NCI-H748 treated with DMSO at 0.1 percent for 48 hours (cell line): ENCODE measurements at regions not wholly inside any gene's neighbourhood (a gene's known extent, or its start where the extent isn't known, plus 50 kb on each side); places are given as distances from the start of the nearest gene placed in this dataset.
A peak's percentile ranks its signal among the peaks of the same experiment; 100 is the strongest.

ENCODE experiments used
- DNase-seq: peaks from one replicate; lab custom pipeline; 2025; lab: John Stamatoyannopoulos, UW

- no peak for DNase-seq
These were observed 160.9 kb upstream of the SMIM21 start for GRCh38 chr18:75588412-75588811.

- DNase-seq: no peak
These were observed 159.6 kb upstream of the SMIM21 start for GRCh38 chr18:75587131-75587530.

GRCh38 chr18:75586130-75586889, 158.8 kb upstream of the SMIM21 start:
- DNase-seq: no peak

- DNase-seq: no peak
These were observed 155.4 kb upstream of the SMIM21 start for GRCh38 chr18:75582940-75583339.

- no peak for DNase-seq
These were observed 154.9 kb upstream of the SMIM21 start for GRCh38 chr18:75582406-75582821.

- no peak for DNase-seq
These were observed 154.0 kb upstream of the SMIM21 start for GRCh38 chr18:75581336-75582131.

- no peak for DNase-seq
These were observed 146.7 kb upstream of the SMIM21 start for GRCh38 chr18:75574187-75574586.

GRCh38 chr18:75563150-75563549, 135.6 kb upstream of the SMIM21 start:
- DNase-seq: no peak

GRCh38 chr18:75562216-75562615, 134.7 kb upstream of the SMIM21 start:
- DNase-seq: no peak

- DNase-seq: no peak
These were observed 131.3 kb upstream of the SMIM21 start for GRCh38 chr18:75558790-75559189.

- no peak for DNase-seq
These were observed 129.3 kb upstream of the SMIM21 start for GRCh38 chr18:75556841-75557240.

GRCh38 chr18:75554644-75555185, 127.2 kb upstream of the SMIM21 start:
- no peak for DNase-seq

- no peak for DNase-seq
These were observed 126.7 kb upstream of the SMIM21 start for GRCh38 chr18:75554176-75554575.

GRCh38 chr18:75553021-75553420, 125.5 kb upstream of the SMIM21 start:
- no peak for DNase-seq

GRCh38 chr18:75551071-75551470, 123.6 kb upstream of the SMIM21 start:
- no peak for DNase-seq

- DNase-seq: peak; percentile 52
These were observed 120.9 kb upstream of the SMIM21 start for GRCh38 chr18:75548353-75548905.

- no peak for DNase-seq
These were observed 119.5 kb upstream of the SMIM21 start for GRCh38 chr18:75546964-75547363.

- no peak for DNase-seq
These were observed 117.7 kb upstream of the SMIM21 start for GRCh38 chr18:75545189-75545588.

GRCh38 chr18:75544496-75544895, 117.0 kb upstream of the SMIM21 start:
- no peak for DNase-seq

GRCh38 chr18:75544051-75544481, 116.6 kb upstream of the SMIM21 start:
- DNase-seq: no peak

GRCh38 chr18:75538727-75539126, 111.2 kb upstream of the SMIM21 start:
- DNase-seq: no peak

- DNase-seq: no peak
These were observed 106.4 kb upstream of the SMIM21 start for GRCh38 chr18:75533950-75534349.

GRCh38 chr18:75533209-75533608, 105.7 kb upstream of the SMIM21 start:
- no peak for DNase-seq
